ENCODE measurements at regions not wholly inside any gene's neighbourhood (a gene's known extent, or its start where the extent isn't known, plus 50 kb on each side); places are given as distances from the start of the nearest gene placed in this dataset.

GRCh38 chr9:96125624-96126023 lies 176.4 kb downstream of the HSD17B3 start:
- peaks cover 0 to 2% of the 10 kb centered on the region in 2 donors for H3K4me1 ChIP-seq (ENCODE audit: control insufficient read depth in 2 of 2, insufficient read depth in 2 of 2, low read length in 1 of 2)
- H3K27me3 ChIP-seq (ENCODE audit: control insufficient read depth in 1 of 2, insufficient read depth in 2 of 2, low read length in 2 of 2): no peaks in the 10 kb centered on the region
- no peaks in the 10 kb centered on the region for H3K9me3 ChIP-seq (ENCODE audit: control insufficient read depth in 2 of 2, insufficient read depth in 1 of 2, low read depth in 1 of 2, low read length in 1 of 2)
- H3K36me3 ChIP-seq (ENCODE audit: control insufficient read depth in 2 of 2, insufficient read depth in 2 of 2, low read length in 1 of 2): no peaks in the 10 kb centered on the region
- H3K27ac ChIP-seq (ENCODE audit: low read depth in 2 of 2, low read length in 1 of 2): no peak overlapping the region
- H3K4me3 ChIP-seq (ENCODE audit: low read depth in 1 of 2, low read length in 2 of 2): no peak overlapping the region
- whole genome bisulfite sequencing, 2 donors: 74 to 84% methylated on average over 3 of the region's 3 CpGs

- Histone ChIP-seq H3K4me3 (ENCODE audit: low read depth in 1 of 2, low read length in 2 of 2) (no peak overlapping the region), H3K27ac (ENCODE audit: low read depth in 2 of 2, low read length in 1 of 2) (no peak overlapping the region), H3K4me1 (ENCODE audit: control insufficient read depth in 2 of 2, insufficient read depth in 2 of 2, low read length in 1 of 2) (peaks cover 0 to 2% of the 10 kb centered on the region in 2 donors), H3K27me3 (ENCODE audit: control insufficient read depth in 1 of 2, insufficient read depth in 2 of 2, low read length in 2 of 2) (no peaks in the 10 kb centered on the region), H3K36me3 (ENCODE audit: control insufficient read depth in 2 of 2, insufficient read depth in 2 of 2, low read length in 1 of 2) (no peaks in the 10 kb centered on the region), H3K9me3 (ENCODE audit: control insufficient read depth in 2 of 2, insufficient read depth in 1 of 2, low read depth in 1 of 2, low read length in 1 of 2) (no peaks in the 10 kb centered on the region)
- WGBS, 2 donors: 74 to 87% methylated on average over 3 of the region's 3 CpGs
Observed at GRCh38 chr9:96122751-96123150, 179.2 kb downstream of the HSD17B3 start.

DNA sequence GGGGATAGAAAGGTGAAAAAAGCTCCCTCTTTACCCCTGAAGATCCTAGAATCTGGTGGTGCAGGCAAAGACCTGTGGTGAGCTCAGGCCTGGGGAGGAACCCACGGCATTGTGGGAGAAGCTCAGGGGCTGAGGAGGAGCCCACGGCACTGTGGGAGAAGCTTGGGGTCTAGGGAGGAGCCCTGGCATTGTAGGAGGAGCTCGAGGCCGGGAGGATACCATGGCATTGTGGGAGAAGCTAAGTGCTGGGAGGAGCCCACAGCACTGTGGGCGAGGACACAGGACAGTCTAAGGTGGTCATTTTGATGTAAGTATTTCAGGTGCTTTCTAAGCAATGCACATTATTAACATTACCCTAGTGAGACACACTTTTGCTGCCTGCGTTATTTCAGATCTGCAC lies 179.7 kb downstream of the HSD17B3 start:
- no peaks in the 10 kb centered on the region for H3K36me3 ChIP-seq (ENCODE audit: control insufficient read depth in 2 of 2, insufficient read depth in 2 of 2, low read length in 1 of 2)
- no peak overlapping the region for H3K4me3 ChIP-seq (ENCODE audit: low read depth in 1 of 2, low read length in 2 of 2)
- H3K4me1 ChIP-seq (ENCODE audit: control insufficient read depth in 2 of 2, insufficient read depth in 2 of 2, low read length in 1 of 2): peaks cover 0 to 2% of the 10 kb centered on the region in 2 donors
- no peaks in the 10 kb centered on the region for H3K9me3 ChIP-seq (ENCODE audit: control insufficient read depth in 2 of 2, insufficient read depth in 1 of 2, low read depth in 1 of 2, low read length in 1 of 2)
- no peaks in the 10 kb centered on the region for H3K27me3 ChIP-seq (ENCODE audit: control insufficient read depth in 1 of 2, insufficient read depth in 2 of 2, low read length in 2 of 2)
- 68 to 72% methylated on average over 6 of the region's 6 CpGs for WGBS, 2 donors
- no peak overlapping the region for H3K27ac ChIP-seq (ENCODE audit: low read depth in 2 of 2, low read length in 1 of 2)

DNA sequence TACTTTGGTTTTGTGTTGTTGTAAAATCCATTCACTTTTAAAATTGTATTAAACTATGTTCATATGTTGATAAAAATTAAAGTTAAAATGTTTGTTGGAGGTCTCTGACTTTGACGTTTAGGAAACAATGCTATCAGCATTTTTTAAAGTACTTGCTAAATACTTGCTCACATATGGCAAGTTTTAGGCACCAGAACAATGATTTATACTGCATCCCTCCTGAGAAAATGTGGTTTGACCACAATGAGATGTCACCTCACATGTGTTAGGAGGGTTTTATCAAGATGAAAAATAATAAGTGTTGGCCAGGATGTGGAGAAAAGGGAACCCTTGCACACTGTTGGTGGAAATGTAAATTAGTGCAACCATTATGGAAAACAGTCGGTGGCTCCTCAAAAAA lies 180.8 kb downstream of the HSD17B3 start:
- no peak overlapping the region for H3K4me3 ChIP-seq (ENCODE audit: low read depth in 1 of 2, low read length in 2 of 2)
- H3K36me3 ChIP-seq (ENCODE audit: control insufficient read depth in 2 of 2, insufficient read depth in 2 of 2, low read length in 1 of 2): no peaks in the 10 kb centered on the region
- H3K27me3 ChIP-seq (ENCODE audit: control insufficient read depth in 1 of 2, insufficient read depth in 2 of 2, low read length in 2 of 2): no peaks in the 10 kb centered on the region
- 47 to 56% methylated on average over 2 of the region's 2 CpGs for WGBS, 2 donors
- H3K27ac ChIP-seq (ENCODE audit: low read depth in 2 of 2, low read length in 1 of 2): no peak overlapping the region
- no peaks in the 10 kb centered on the region for H3K9me3 ChIP-seq (ENCODE audit: control insufficient read depth in 2 of 2, insufficient read depth in 1 of 2, low read depth in 1 of 2, low read length in 1 of 2)
- peaks cover 2 to 7% of the 10 kb centered on the region in 2 donors for H3K4me1 ChIP-seq (ENCODE audit: control insufficient read depth in 2 of 2, insufficient read depth in 2 of 2, low read length in 1 of 2)

DNA sequence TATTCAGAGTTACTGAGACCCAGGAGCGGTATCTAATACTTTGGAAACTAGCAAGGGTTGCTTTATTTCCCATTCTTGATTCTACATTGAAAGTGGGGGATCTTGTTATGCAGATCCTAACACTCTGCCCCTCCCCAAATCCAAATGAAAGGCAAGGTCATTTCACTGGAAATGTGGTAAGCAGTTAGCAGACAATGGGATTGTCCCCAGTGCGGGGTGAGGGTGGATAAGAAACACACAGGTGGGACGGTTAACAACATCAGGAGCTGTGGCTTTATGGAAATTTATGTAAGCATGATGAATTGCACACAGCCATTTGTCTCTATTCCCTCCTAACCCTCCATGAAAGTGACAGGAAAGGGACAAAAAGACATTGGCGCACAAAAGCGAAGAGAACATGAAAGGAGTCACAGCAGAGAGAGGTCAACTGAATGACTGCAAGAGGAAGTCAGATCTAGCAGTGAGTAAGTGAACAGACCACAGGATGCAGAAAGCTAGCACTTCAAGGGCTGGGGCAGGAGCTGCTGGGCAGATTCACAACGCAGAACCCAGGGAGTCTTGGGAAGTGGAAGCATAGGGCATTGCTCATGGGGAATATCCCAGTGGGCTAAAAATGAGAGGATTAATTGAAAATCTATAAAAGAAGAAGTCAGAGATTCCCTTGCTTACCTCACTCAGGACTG lies 184.4 kb downstream of the HSD17B3 start:
- no peak overlapping the region for H3K27ac ChIP-seq (ENCODE audit: low read depth in 2 of 2, low read length in 1 of 2)
- H3K4me1 ChIP-seq (ENCODE audit: control insufficient read depth in 2 of 2, insufficient read depth in 2 of 2, low read length in 1 of 2): peaks cover 0 to 9% of the 10 kb centered on the region in 2 donors
- no peaks in the 10 kb centered on the region for H3K27me3 ChIP-seq (ENCODE audit: control insufficient read depth in 1 of 2, insufficient read depth in 2 of 2, low read length in 2 of 2)
- WGBS, 2 donors: 80 to 84% methylated on average over 6 of the region's 6 CpGs
- H3K36me3 ChIP-seq (ENCODE audit: control insufficient read depth in 2 of 2, insufficient read depth in 2 of 2, low read length in 1 of 2): no peaks in the 10 kb centered on the region
- H3K9me3 ChIP-seq (ENCODE audit: control insufficient read depth in 2 of 2, insufficient read depth in 1 of 2, low read depth in 1 of 2, low read length in 1 of 2): no peaks in the 10 kb centered on the region
- H3K4me3 ChIP-seq (ENCODE audit: low read depth in 1 of 2, low read length in 2 of 2): no peak overlapping the region

GRCh38 chr9:96116275-96117064 lies 185.5 kb downstream of the HSD17B3 start:
- no peaks in the 10 kb centered on the region for H3K27me3 ChIP-seq (ENCODE audit: control insufficient read depth in 1 of 2, insufficient read depth in 2 of 2, low read length in 2 of 2)
- H3K4me3 ChIP-seq (ENCODE audit: low read depth in 1 of 2, low read length in 2 of 2): no peak overlapping the region
- no peaks in the 10 kb centered on the region for H3K36me3 ChIP-seq (ENCODE audit: control insufficient read depth in 2 of 2, insufficient read depth in 2 of 2, low read length in 1 of 2)
- no peaks in the 10 kb centered on the region for H3K9me3 ChIP-seq (ENCODE audit: control insufficient read depth in 2 of 2, insufficient read depth in 1 of 2, low read depth in 1 of 2, low read length in 1 of 2)
- H3K4me1 ChIP-seq (ENCODE audit: control insufficient read depth in 2 of 2, insufficient read depth in 2 of 2, low read length in 1 of 2): peaks cover 0 to 9% of the 10 kb centered on the region in 2 donors
- WGBS, 2 donors: 41 to 42% methylated on average over 5 of the region's 5 CpGs
- peak overlapping the region in 1 of 2 donors; percentile 6 for H3K27ac ChIP-seq (ENCODE audit: low read depth in 2 of 2, low read length in 1 of 2)

DNA sequence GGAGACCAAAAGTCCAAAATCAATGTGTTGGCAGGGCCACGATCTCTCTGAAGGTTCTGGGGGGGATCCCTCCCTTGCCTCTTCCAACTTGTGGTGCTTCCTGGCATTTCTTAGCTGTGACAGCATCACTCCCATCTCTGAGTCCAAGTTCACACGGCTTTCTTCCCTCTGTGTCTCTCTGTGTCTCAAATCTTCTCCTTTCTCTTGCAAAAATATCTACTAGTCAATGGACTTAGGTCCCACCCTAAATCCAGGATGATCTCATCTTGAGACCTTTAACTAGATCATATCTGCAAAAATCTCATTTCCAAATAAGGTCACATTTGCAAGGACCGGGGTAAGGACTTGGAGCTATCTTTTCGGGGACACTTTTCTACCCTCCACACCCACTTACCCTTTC lies 186.1 kb downstream of the HSD17B3 start:
- Histone ChIP-seq H3K4me1 (ENCODE audit: control insufficient read depth in 2 of 2, insufficient read depth in 2 of 2, low read length in 1 of 2) (peaks cover 0 to 9% of the 10 kb centered on the region in 2 donors), H3K36me3 (ENCODE audit: control insufficient read depth in 2 of 2, insufficient read depth in 2 of 2, low read length in 1 of 2) (no peaks in the 10 kb centered on the region), H3K27ac (ENCODE audit: low read depth in 2 of 2, low read length in 1 of 2) (peak overlapping the region in 1 of 2 donors; percentile 6), H3K9me3 (ENCODE audit: control insufficient read depth in 2 of 2, insufficient read depth in 1 of 2, low read depth in 1 of 2, low read length in 1 of 2) (no peaks in the 10 kb centered on the region), H3K4me3 (ENCODE audit: low read depth in 1 of 2, low read length in 2 of 2) (no peak overlapping the region), H3K27me3 (ENCODE audit: control insufficient read depth in 1 of 2, insufficient read depth in 2 of 2, low read length in 2 of 2) (no peaks in the 10 kb centered on the region)
- 71 to 73% methylated on average over 4 of the region's 4 CpGs for WGBS, 2 donors

- Histone ChIP-seq H3K27me3 (ENCODE audit: control insufficient read depth in 1 of 2, insufficient read depth in 2 of 2, low read length in 2 of 2) (no peaks in the 10 kb centered on the region), H3K36me3 (ENCODE audit: control insufficient read depth in 2 of 2, insufficient read depth in 2 of 2, low read length in 1 of 2) (no peaks in the 10 kb centered on the region), H3K4me3 (ENCODE audit: low read depth in 1 of 2, low read length in 2 of 2) (no peak overlapping the region), H3K9me3 (ENCODE audit: control insufficient read depth in 2 of 2, insufficient read depth in 1 of 2, low read depth in 1 of 2, low read length in 1 of 2) (no peaks in the 10 kb centered on the region), H3K27ac (ENCODE audit: low read depth in 2 of 2, low read length in 1 of 2) (no peak overlapping the region), H3K4me1 (ENCODE audit: control insufficient read depth in 2 of 2, insufficient read depth in 2 of 2, low read length in 1 of 2) (peaks cover 0 to 9% of the 10 kb centered on the region in 2 donors)
- WGBS, 2 donors: 90 to 93% methylated on average over 3 of the region's 3 CpGs
Observed at GRCh38 chr9:96113032-96113431, 188.9 kb downstream of the HSD17B3 start.

DNA sequence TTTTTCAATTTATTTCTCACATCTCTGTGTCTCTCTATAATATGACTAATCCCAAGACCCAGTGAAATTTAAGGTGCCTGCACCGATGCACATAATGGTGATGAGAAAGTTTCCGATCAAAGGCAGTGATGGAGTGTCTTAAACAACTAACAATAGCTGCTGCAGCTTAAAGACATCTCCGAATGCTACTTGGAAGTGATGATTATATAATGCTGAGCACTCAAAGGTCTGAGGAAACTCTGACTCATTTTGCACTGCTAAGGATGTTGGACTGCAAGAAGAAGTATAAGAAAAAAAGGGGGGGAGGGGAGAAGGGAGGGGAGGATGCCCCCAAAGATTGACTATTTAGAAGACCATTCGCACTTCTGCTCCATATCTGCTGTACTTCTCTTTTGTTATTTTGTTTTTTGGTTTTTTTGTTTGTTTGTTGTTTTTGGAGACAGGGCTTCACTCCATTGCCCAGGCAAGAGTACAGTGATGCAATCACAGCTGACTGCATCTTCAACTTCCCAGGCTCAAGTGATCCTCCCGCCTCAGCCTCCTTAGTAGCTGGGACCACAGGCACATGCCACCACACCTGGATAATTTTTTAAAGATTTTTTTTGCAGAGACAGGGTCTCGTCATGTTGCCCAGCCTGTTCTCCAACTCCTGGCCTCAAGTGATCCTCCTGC lies 192.2 kb downstream of the HSD17B3 start:
- Histone ChIP-seq H3K27me3 (ENCODE audit: control insufficient read depth in 1 of 2, insufficient read depth in 2 of 2, low read length in 2 of 2) (no peaks in the 10 kb centered on the region), H3K9me3 (ENCODE audit: control insufficient read depth in 2 of 2, insufficient read depth in 1 of 2, low read depth in 1 of 2, low read length in 1 of 2) (no peaks in the 10 kb centered on the region), H3K27ac (ENCODE audit: low read depth in 2 of 2, low read length in 1 of 2) (no peak overlapping the region), H3K36me3 (ENCODE audit: control insufficient read depth in 2 of 2, insufficient read depth in 2 of 2, low read length in 1 of 2) (no peaks in the 10 kb centered on the region), H3K4me1 (ENCODE audit: control insufficient read depth in 2 of 2, insufficient read depth in 2 of 2, low read length in 1 of 2) (no peaks in the 10 kb centered on the region), H3K4me3 (ENCODE audit: low read depth in 1 of 2, low read length in 2 of 2) (no peak overlapping the region)
- WGBS, 2 donors: 62 to 72% methylated on average over 6 of the region's 6 CpGs

All from esophagus (tissue), 2 donors.